ENCODE measurements at regions not wholly inside any gene's neighbourhood (a gene's known extent, or its start where the extent isn't known, plus 50 kb on each side); places are given as distances from the start of the nearest gene placed in this dataset.

DNA sequence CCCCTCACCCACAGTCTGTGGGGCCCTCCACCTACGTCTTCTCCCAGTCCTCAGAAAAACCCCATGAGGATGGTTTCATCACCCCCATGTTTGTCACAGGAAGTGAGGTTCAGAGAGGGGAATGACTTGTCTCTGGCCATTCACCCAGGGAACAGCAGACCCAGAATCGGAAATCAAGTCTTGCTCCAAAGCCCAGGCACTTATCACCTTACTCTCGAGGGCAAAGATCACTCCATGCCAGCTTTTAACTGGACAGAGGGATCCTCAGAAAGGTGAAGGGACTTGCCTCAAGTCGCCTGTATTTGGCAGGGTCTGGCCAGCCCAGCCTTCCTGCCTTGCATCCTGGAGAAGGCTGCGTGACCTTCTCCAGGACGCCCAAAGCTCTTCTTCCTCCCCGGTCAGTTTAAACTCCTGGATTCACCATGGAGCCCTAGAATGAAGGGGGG is 57.9 kb upstream of the SSBP3 start (continued):
- no peak for TF ChIP-seq REST (IDR thresholded peaks at IDR 0.05)

DNA sequence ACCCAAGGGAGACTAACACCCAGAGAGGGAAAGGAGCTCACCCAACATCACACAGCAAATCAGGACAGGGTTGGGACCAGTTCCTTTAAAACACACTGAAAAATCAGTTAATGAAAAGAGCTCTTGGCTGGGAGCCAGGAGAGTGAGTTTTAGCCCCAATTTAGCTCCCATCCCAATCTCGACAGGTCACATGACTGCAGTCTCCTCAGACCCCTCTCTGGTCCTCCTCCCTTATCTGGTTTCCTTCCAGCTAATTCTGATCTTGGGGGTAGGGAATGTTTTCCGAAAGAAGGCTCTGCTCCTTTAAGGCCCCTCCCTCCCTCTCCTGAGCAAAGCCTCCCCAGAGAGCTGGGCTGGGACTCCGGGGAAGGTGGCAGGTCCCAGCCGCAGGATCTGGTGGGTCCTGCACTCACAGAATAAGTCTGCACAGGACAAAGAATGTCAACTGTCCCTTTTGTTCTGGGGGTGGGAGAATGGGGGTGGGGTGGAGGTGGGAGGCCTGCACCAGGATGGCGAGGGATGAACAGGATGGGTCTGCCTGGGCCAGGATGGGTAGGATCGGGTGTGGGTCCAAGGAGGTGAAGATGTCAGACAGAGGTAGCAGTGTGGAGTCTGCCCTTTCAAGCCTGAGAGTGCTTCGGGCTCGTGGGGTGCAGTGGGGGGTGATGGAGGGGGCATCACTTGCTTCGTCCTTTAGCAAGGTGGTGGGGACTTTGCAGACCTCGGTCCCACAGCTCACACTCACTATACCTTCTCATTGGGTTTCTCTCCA is 57.3 kb upstream of the SSBP3 start:
- peak; percentile 30 for DNase-seq (ENCODE audit: low spot score)
- TF ChIP-seq GABPA (IDR thresholded peaks at IDR 0.05 in 1 of 2, conservative IDR thresholded peaks at IDR 0.05 in 1 of 2) (no peak), RAD21 (IDR thresholded peaks at IDR 0.05) (no peak), JUND (IDR thresholded peaks at IDR 0.05) (no peak), HNF4A (conservative IDR thresholded peaks at IDR 0.05) (no peak), HNF4G (IDR thresholded peaks at IDR 0.05) (no peak), SP1 (IDR thresholded peaks at IDR 0.05) (no peak)
- TF ChIP-seq, protein P1, sequence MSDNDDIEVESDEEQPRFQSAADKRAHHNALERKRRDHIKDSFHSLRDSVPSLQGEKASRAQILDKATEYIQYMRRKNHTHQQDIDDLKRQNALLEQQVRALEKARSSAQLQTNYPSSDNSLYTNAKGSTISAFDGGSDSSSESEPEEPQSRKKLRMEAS (IDR thresholded peaks at IDR 0.05), result no peak
- TF ChIP-seq, protein P2, sequence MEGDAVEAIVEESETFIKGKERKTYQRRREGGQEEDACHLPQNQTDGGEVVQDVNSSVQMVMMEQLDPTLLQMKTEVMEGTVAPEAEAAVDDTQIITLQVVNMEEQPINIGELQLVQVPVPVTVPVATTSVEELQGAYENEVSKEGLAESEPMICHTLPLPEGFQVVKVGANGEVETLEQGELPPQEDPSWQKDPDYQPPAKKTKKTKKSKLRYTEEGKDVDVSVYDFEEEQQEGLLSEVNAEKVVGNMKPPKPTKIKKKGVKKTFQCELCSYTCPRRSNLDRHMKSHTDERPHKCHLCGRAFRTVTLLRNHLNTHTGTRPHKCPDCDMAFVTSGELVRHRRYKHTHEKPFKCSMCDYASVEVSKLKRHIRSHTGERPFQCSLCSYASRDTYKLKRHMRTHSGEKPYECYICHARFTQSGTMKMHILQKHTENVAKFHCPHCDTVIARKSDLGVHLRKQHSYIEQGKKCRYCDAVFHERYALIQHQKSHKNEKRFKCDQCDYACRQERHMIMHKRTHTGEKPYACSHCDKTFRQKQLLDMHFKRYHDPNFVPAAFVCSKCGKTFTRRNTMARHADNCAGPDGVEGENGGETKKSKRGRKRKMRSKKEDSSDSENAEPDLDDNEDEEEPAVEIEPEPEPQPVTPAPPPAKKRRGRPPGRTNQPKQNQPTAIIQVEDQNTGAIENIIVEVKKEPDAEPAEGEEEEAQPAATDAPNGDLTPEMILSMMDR (IDR thresholded peaks at IDR 0.05; ENCODE audit: low read depth, low read length, missing input control), result no peak
- no peak overlapping the region for H3K27ac ChIP-seq (ENCODE audit: low read depth in 1 of 2, low read length in 2 of 2)
- 74% methylated on average over 10 of the region's 10 CpGs for WGBS
- H3K9ac ChIP-seq (ENCODE audit: low read depth in 1 of 2, low read length in 2 of 2), result no peak overlapping the region
- no peak overlapping the region for H3K4me3 ChIP-seq (ENCODE audit: low read depth in 1 of 3, low read length in 3 of 3)
- H3K4me1 ChIP-seq (ENCODE audit: control insufficient read depth in 4 of 4, insufficient read depth in 4 of 4, low read length in 3 of 4), result peaks cover 0 to 14% (median 0%) of the 10 kb centered on the region in 4 donors
- H3K27me3 ChIP-seq (ENCODE audit: control insufficient read depth in 4 of 4, insufficient read depth in 4 of 4, low read length in 3 of 4), result no peaks in the 10 kb centered on the region
- H3K36me3 ChIP-seq (ENCODE audit: control insufficient read depth in 4 of 4, insufficient read depth in 3 of 4, low read depth in 1 of 4, low read length in 3 of 4), result no peaks in the 10 kb centered on the region
- no peaks in the 10 kb centered on the region for H3K9me3 ChIP-seq (ENCODE audit: control insufficient read depth in 4 of 4, low read length in 3 of 4)

DNA sequence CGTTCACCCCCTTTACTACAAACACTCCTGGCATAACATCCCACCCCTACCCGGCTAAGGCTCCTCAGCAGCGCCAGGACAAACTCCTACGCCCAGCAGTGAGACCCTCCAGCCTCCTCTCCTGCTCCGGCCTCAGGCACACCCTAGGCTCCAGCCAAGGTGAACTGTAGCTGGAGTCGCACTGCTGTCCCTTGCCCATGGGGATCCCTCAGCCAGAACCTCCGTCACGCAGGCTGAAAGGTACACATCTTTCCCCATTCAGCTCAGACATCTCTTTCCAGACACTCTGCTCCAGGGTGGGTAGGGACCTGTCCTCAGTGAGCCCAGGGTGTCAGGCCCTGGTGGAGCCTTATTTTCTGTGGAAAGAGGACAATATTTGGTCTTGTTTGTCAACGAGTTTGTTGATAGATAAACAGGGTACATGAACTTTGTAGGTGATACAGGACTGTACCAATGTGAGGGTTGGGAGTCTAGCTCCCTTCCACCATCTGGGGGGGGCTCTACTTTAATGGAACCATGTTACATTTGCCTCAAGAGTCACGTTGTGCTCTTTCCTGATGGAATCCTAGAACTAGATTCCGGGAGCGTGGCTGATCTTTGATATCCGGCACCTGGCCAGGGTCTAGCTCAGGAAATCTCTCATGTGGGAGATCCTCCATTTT is 56.5 kb upstream of the SSBP3 start:
- Histone ChIP-seq H3K9ac (ENCODE audit: low read depth in 1 of 2, low read length in 2 of 2) (no peak overlapping the region), H3K4me3 (ENCODE audit: low read depth in 1 of 3, low read length in 3 of 3) (no peak overlapping the region), H3K9me3 (ENCODE audit: control insufficient read depth in 4 of 4, low read length in 3 of 4) (no peaks in the 10 kb centered on the region), H3K4me1 (ENCODE audit: control insufficient read depth in 4 of 4, insufficient read depth in 4 of 4, low read length in 3 of 4) (peaks cover 0 to 14% (median 0%) of the 10 kb centered on the region in 4 donors), H3K27me3 (ENCODE audit: control insufficient read depth in 4 of 4, insufficient read depth in 4 of 4, low read length in 3 of 4) (no peaks in the 10 kb centered on the region), H3K27ac (ENCODE audit: low read depth in 1 of 2, low read length in 2 of 2) (no peak overlapping the region), H3K36me3 (ENCODE audit: control insufficient read depth in 4 of 4, insufficient read depth in 3 of 4, low read depth in 1 of 4, low read length in 3 of 4) (no peaks in the 10 kb centered on the region)
- DNase-seq (ENCODE audit: low spot score), result peak; percentile 30
- 87% methylated on average over 13 of the region's 13 CpGs for WGBS
- TF ChIP-seq RXRA (IDR thresholded peaks at IDR 0.05), result no peak
- TF ChIP-seq RAD21 (IDR thresholded peaks at IDR 0.05), result no peak
- no peak for TF ChIP-seq NR2F2 (IDR thresholded peaks at IDR 0.05)
- TF ChIP-seq, protein P3, sequence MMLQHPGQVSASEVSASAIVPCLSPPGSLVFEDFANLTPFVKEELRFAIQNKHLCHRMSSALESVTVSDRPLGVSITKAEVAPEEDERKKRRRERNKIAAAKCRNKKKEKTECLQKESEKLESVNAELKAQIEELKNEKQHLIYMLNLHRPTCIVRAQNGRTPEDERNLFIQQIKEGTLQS (IDR thresholded peaks at IDR 0.05), result no peak
- no peak for TF ChIP-seq JUND (IDR thresholded peaks at IDR 0.05)
- TF ChIP-seq, protein P1 (IDR thresholded peaks at IDR 0.05), result no peak
- TF ChIP-seq EGR1 (IDR thresholded peaks at IDR 0.05; ENCODE audit: low read depth in 2 of 2), result no peak
- TF ChIP-seq GABPA (IDR thresholded peaks at IDR 0.05 in 1 of 2, conservative IDR thresholded peaks at IDR 0.05 in 1 of 2), result no peak
- no peak for TF ChIP-seq SP1 (IDR thresholded peaks at IDR 0.05)
- TF ChIP-seq FOXA2 (IDR thresholded peaks at IDR 0.05), result no peak
- TF ChIP-seq, protein P2 (IDR thresholded peaks at IDR 0.05; ENCODE audit: low read depth, low read length, missing input control), result no peak
- TF ChIP-seq, protein P4, sequence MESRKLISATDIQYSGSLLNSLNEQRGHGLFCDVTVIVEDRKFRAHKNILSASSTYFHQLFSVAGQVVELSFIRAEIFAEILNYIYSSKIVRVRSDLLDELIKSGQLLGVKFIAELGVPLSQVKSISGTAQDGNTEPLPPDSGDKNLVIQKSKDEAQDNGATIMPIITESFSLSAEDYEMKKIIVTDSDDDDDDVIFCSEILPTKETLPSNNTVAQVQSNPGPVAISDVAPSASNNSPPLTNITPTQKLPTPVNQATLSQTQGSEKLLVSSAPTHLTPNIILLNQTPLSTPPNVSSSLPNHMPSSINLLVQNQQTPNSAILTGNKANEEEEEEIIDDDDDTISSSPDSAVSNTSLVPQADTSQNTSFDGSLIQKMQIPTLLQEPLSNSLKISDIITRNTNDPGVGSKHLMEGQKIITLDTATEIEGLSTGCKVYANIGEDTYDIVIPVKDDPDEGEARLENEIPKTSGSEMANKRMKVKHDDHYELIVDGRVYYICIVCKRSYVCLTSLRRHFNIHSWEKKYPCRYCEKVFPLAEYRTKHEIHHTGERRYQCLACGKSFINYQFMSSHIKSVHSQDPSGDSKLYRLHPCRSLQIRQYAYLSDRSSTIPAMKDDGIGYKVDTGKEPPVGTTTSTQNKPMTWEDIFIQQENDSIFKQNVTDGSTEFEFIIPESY (IDR thresholded peaks at IDR 0.05), result no peak
- TF ChIP-seq TAF1 (conservative IDR thresholded peaks at IDR 0.05), result no peak
- no peak for TF ChIP-seq YY1 (IDR thresholded peaks at IDR 0.05)

Measured in liver (tissue), 8 donors.